ENCODE measurements at regions not wholly inside any gene's neighbourhood (a gene's known extent, or its start where the extent isn't known, plus 50 kb on each side); places are given as distances from the start of the nearest gene placed in this dataset.
"Not testable (repeated sequence)": the region's sequence is repeated elsewhere in the genome, so short reads cannot be mapped to it uniquely, and the experiment has no call there.

DNA sequence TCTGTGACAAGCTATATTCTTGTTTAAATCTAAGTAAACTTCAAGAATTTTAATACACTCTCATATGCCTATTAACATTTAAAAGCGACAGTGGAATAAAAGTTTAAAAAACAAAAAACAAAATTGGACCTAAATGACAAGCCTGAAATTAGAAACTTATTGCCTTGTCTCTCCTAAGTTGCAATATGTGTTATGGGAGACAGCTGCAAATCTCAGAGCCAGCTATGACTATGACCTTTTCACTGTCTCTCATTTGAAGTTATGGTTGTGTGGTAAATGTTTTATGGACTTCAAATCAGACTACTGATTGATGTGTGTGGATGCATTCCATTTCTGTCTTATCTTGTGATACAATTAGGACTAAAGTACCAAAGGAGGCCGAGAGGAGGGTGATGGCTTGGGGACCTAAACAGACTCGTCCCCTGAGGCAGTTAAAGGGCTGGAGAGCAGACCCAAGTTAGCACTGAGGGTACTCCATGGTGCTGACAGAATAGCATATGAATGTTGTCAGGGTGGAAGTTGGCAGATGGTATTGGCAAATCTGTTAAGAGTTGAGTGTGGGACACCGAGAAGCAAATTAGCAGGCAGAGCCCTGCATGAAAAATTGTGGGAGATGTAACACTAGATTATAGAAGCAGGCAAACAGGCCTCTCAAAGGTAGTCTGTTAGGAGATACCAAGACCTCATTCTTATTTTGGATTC, 930.1 kb upstream of the MAN1A1 start:
- H3K4me3 ChIP-seq (ENCODE audit: low read depth, low read length) = no peak overlapping the region
- DNase-seq (ENCODE audit: low read depth) = no peak
- TF ChIP-seq, protein P1, sequence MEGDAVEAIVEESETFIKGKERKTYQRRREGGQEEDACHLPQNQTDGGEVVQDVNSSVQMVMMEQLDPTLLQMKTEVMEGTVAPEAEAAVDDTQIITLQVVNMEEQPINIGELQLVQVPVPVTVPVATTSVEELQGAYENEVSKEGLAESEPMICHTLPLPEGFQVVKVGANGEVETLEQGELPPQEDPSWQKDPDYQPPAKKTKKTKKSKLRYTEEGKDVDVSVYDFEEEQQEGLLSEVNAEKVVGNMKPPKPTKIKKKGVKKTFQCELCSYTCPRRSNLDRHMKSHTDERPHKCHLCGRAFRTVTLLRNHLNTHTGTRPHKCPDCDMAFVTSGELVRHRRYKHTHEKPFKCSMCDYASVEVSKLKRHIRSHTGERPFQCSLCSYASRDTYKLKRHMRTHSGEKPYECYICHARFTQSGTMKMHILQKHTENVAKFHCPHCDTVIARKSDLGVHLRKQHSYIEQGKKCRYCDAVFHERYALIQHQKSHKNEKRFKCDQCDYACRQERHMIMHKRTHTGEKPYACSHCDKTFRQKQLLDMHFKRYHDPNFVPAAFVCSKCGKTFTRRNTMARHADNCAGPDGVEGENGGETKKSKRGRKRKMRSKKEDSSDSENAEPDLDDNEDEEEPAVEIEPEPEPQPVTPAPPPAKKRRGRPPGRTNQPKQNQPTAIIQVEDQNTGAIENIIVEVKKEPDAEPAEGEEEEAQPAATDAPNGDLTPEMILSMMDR (IDR thresholded peaks at IDR 0.05; ENCODE audit: insufficient read depth, low read depth, low read length, missing control alignments) = no peak

DNA sequence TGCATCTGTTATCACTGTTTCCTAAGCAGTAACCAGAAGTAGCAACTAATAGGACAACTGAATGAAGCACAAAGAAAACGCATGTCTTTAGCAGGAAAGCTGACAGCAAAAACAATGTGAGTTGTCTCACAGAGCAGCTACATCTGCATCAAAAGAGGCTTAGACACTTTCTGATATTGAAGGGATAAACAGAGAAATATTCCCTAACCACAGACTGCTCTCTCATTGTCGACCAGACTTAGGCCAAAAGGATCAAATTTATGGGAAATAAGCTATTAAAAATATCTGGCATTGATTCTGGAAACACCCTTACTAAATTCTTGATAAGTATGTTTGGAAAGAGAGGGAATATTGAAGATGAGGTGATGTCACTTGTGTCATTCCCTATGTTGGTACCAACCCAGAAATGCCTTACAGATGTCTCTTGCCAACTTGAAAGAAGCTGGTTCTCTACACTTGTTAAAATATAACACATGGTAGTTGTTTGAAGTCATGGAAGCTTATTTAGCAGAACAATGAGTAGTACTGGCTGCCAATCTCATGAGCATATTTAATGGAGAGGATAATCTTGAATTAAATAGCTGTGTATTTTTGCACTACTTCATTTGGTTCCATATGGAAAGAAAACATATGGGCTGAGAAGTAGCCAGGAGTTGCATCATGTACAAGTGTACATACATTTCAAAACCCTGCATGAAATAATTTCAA, 929.3 kb upstream of the MAN1A1 start:
- no peak overlapping the region for H3K4me3 ChIP-seq (ENCODE audit: low read depth, low read length)
- TF ChIP-seq, protein P1 (IDR thresholded peaks at IDR 0.05; ENCODE audit: insufficient read depth, low read depth, low read length, missing control alignments) = no peak

DNA sequence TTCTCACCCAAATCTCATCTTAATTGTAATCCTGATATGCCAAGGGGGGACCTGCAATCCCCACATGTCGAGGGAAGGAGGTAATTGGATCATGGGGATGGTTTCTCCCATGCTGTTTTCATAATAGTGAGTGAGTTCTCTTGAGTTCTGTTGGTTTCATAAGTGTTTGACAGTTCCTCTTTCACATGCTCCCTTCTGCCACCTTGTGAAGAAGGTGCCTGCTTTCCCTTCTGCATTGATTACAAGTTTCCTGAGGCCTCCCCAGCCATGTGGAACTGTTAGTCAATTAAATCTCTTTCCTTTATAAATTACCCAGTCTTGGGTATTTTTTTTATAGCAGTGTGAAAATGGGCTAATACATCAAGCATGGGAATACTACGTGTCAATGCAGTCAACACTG, 925.0 kb upstream of the MAN1A1 start:
- DNase-seq (ENCODE audit: low read depth) = peak; percentile 29
- TF ChIP-seq, protein P1 (IDR thresholded peaks at IDR 0.05; ENCODE audit: insufficient read depth, low read depth, low read length, missing control alignments) = peak; percentile 10
- H3K4me3 ChIP-seq (ENCODE audit: low read depth, low read length) = no peak overlapping the region

More for the DNA sequence above, 929.3 kb upstream of the MAN1A1 start:
- DNase-seq (ENCODE audit: low read depth) = no peak

DNA sequence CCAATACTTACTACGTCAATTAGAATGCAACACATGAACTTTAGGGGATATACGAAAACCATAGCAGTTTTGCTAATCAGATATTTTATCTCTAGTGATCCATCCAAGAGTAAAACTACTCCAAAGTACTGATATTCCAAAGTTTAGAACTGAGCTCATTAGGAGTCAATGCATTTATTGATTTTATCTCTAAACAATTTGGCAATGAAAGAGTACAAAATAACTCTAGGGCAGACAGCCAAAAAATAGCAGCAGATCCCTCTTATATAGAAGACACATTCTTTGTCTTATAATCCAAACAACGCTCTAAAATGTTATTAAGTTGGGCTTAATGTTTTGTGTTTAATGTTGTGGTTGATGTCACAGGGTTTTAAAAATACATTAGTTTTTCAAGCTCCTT, 923.9 kb upstream of the MAN1A1 start:
- H3K4me3 ChIP-seq (ENCODE audit: low read depth, low read length) = no peak overlapping the region
- DNase-seq (ENCODE audit: low read depth) = no peak
- TF ChIP-seq, protein P1 (IDR thresholded peaks at IDR 0.05; ENCODE audit: insufficient read depth, low read depth, low read length, missing control alignments) = no peak

DNA sequence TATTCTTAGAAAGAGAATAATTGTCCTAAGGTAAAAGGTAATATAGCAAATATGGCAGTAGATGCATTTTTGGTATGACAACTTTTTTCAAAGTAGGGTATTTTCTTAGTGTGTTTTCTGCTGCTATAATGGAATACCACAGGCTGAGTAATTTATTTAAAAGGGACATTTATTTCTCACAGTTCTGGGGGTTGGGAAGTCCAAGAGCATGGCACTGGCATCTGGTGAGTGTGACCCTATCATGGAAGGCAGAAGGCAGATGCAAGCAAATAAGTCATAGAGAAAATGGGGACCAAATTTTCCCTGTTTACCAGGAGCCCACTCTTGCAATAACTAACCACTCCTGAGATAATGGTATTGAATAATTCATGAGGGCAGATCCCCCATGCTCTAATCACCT, 922.5 kb upstream of the MAN1A1 start:
- no peak overlapping the region for H3K4me3 ChIP-seq (ENCODE audit: low read depth, low read length)
- no peak for DNase-seq (ENCODE audit: low read depth)
- TF ChIP-seq, protein P1 (IDR thresholded peaks at IDR 0.05; ENCODE audit: insufficient read depth, low read depth, low read length, missing control alignments) = no peak

DNA sequence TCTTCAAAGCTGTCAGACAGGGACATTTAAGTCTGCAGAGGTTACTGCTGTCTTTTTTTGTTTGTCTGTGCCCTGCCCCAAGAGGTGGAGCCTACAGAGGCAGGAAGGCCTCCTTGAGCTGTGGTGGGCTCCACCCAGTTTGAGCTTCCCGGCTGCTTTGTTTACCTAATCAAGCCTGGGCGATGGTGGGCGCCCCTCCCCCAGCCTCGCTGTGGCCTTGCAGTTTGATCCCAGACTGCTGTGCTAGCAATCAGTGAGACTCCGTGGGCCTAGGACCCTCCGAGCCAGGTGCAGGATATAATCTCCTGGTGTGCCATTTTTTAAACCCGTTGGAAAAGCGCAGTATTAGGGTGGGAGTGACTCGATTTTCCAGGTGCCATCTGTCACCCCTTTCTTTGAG, 918.7 kb upstream of the MAN1A1 start:
- not testable (repeated sequence) for DNase-seq (ENCODE audit: low read depth); H3K4me3 ChIP-seq (ENCODE audit: low read depth, low read length)

DNA sequence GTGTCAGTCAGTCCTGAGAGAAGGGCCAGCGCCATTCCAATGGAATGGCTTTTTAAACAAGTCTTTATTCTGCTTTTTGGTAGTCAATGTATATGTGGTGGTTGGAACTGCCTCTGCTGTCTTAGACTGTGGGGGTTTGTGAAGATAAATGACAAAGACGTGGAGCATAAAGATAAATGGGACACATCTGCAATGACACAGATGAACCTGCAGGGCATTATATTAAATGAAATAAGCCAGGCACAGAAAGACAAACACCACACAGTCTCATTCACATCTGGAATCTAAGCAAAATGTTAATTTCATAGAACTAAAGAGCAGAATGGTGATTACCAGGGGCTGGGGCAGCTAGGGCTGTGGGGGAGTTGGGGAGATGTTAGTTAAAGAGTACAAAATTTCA, 912.8 kb upstream of the MAN1A1 start:
- TF ChIP-seq, protein P1 (IDR thresholded peaks at IDR 0.05; ENCODE audit: insufficient read depth, low read depth, low read length, missing control alignments) = no peak
- no peak overlapping the region for H3K4me3 ChIP-seq (ENCODE audit: low read depth, low read length)
- no peak for DNase-seq (ENCODE audit: low read depth)

All from GM12865 (cell line).